GM18498 (cell line): ENCODE measurements at regions not wholly inside any gene's neighbourhood (a gene's known extent, or its start where the extent isn't known, plus 50 kb on each side); places are given as distances from the start of the nearest gene placed in this dataset.
A peak's percentile ranks its signal among the peaks of the same experiment; 100 is the strongest.

ENCODE experiments used
- ATAC-seq: cut with Tn5 transposase; IDR thresholded peaks from one replicate; pipeline ENCODE4 v1.9.1; 2021; ENCODE audit warnings: mild to moderate bottlenecking, moderate library complexity; ENCODE audit not compliant: unreplicated experiment

GRCh38 chr5:82384034-82384750, 106.0 kb upstream of the RPS23 start:
- no peak for ATAC-seq

DNA sequence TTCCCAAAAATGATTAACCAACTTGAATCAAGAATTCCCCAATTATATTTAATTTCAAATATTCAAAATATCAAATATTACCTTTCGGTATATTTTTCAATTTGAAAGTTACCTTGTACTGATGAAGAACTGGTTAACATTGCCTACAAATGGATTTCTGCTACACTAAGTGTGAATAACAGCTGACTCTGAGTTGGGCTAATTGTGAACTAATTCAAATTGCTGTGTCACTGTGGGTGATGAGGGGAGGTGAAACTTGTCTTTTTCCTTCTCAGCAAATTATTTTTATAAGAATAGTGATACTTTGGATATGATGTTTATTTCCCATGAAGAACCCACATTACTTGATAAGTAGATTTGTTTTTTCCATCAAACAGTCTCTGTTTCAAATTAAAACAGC, 103.4 kb upstream of the RPS23 start:
- ATAC-seq = no peak

DNA sequence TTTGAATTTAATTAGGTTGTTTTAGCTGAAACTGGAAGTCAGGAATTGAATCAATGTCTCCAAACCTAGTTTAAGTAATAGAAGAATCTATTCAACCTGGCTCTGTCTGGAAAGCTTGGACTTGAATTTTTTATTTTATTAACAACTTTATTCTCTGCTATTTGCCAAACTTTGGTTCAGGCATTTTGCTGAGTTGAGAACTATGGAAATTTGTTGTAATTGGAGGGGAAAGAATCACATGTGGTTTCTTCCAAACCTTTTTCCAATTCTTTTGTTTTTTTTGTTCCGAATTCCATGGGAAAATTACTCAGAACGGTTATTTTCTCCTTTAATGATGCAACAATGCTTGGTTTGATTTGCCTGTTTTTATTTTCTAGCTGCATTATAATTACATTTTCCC, 98.2 kb upstream of the RPS23 start:
- ATAC-seq = no peak

DNA sequence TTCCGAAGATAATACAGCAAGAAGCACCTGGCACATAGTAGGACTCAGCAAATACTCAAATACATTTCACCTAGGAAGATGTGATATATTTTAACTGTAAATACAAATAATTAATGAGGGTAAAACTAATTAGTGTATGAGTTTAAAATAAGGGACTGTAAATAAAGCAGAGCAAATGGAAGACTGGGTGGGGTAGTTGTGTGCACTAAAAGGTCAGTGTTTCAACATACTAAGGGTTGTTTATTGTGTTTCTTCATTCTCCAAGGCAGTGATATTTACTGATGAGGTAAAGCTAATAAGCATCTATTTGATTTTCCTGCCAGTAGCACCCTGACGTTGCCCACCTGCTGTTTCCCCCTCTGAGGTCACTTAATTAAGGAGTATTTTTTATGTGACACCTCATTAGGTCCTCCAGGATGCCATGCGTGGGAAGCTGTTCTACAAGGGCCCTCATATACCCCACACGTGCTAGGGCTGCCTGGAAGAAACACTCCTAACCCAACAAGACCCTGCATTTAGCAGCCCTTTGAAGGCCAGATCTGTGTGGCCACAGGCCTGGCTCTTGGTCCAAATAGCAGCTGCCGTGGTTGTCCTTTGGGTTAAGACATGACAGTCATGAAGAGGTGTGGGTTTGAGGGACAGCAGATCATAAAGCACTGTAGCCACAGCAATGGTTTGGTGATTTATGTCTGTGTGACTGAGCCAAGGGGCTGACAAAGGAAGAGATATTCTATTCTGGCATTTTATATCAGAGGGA, 97.5 kb upstream of the RPS23 start:
- no peak for ATAC-seq

GRCh38 chr5:82374637-82375036, 96.5 kb upstream of the RPS23 start:
- ATAC-seq = no peak

GRCh38 chr5:82367930-82368329, 89.8 kb upstream of the RPS23 start:
- ATAC-seq = no peak

GRCh38 chr5:82365744-82366228, 87.6 kb upstream of the RPS23 start:
- ATAC-seq = no peak

DNA sequence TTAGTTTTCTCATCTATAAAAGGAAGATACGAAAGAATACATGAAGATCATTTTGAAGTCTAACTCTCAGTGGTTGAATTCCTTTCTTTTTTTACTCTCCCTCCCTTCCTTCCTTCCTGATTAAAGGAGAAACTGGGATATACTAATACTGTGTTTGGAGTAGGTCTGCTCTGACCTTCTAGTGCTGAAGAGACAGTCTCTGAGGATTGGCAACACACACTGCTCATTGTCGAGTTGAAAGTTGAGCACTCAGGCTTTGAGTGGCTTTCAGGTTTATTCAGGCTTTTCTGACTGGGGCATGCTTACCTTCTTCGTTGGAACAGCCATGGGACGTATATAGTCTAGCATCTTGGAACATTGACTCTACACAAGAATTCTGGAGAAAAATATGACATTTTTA, 86.9 kb upstream of the RPS23 start:
- ATAC-seq = no peak

GRCh38 chr5:82364497-82364896, 86.3 kb upstream of the RPS23 start:
- ATAC-seq = no peak

DNA sequence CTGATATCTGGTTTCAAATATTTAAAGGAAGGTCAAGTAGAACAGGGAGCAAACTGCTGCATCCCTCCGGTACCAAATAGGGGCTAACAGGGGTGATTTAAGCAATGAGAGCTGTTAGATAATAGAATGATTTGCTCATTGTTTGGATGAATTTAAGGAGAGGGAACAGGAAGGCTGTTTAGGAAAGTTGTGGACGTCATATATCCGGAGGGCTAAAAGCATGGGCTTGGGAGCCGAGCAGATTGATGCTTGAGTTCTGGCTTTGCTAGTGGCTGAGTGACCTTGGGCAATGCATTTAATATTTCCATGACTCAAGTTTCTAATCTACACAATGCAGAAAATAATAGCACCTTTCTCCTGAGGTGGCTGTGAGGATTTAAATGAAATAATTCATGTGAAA, 85.4 kb upstream of the RPS23 start:
- no peak for ATAC-seq

- no peak for ATAC-seq
These were observed 84.5 kb upstream of the RPS23 start for GRCh38 chr5:82362636-82363035.

GRCh38 chr5:82360022-82360421, 81.9 kb upstream of the RPS23 start:
- ATAC-seq = no peak

DNA sequence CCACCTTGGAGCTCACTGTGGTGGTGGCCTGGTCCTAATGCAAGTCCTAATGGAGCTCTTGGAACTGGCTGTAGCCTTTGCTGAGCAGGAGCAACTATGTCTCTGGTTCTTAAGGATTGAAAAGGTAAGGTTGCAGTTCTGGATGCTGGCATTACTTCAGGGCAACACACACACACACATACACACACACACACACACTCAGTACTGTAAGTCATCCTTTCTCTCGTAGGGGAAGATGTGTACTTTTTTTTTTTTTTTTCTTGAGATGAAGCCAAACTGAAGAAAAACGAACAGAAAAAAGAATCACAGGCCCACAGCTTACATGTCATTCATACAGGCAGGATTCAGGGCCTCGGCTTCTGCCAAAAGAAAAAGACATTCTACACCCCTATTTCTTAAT, 81.1 kb upstream of the RPS23 start:
- ATAC-seq = no peak

- ATAC-seq = no peak
These were observed 80.3 kb upstream of the RPS23 start for GRCh38 chr5:82358457-82358856.

DNA sequence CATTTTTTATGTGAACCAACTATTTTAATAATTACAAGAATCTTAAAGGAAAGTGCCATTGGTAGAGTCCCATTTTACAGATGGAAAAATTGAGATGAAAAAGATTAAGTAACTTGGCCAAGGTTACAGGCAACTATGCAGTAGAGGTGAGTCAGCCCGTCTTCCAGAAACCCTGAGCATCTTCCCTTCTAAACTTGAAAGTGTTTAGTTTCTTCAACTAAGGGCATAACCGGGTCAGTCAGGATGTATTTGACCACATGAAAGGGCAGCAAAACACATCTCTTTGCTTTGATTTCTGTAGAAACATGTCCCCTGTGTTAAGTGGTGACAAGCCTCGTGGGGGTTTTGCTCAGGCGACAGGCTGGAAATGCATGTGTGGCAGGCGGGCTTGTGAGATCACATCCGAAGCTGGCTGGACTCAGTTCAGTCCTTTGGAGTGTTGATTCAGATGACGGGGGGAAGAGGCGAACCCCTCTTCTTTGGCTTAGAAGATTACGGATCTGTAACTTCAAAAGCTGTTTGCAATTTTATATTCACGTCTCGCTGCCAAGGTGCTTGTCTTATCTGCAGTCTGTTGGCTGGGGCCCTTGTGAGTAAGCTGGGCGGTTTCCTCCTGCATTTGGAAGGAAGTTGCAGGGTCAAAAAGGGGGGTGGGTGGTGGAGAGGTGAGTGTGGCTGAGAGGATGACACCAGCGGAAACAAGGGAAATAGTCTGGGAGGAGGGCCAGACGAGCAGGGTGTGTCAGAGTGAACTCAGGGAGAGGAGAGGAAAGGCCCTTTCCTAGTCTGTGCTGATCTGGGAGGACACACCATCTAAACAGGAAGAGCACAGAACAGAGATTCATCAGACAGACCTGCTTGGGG, 78.9 kb upstream of the RPS23 start:
- ATAC-seq = peak; percentile 56

GRCh38 chr5:82356021-82356420, 77.9 kb upstream of the RPS23 start:
- no peak for ATAC-seq

GRCh38 chr5:82355496-82355895, 77.3 kb upstream of the RPS23 start:
- no peak for ATAC-seq

DNA sequence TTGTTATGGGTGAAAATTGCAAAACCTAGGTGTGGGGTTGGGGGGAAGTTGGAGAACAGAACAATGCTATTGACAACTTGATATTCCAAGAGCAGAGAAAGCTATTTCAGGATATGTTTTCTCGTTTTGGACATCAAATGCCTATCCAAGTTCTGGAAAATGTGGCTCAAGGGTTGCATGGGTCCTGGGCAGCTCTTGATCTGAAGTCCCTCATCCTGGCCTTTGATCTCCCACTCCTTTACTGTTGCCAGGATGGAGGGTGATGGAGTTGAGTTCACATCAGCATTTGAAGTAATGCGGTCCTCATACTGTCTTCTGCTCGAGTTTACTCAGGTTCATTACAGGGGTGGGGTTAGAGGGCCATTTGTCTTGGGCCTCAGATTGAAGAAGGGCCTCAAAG, 76.9 kb upstream of the RPS23 start:
- ATAC-seq = no peak

GRCh38 chr5:82354543-82354942, 76.4 kb upstream of the RPS23 start:
- ATAC-seq = no peak

- ATAC-seq = no peak
These were observed 75.4 kb upstream of the RPS23 start for GRCh38 chr5:82353522-82353921.

DNA sequence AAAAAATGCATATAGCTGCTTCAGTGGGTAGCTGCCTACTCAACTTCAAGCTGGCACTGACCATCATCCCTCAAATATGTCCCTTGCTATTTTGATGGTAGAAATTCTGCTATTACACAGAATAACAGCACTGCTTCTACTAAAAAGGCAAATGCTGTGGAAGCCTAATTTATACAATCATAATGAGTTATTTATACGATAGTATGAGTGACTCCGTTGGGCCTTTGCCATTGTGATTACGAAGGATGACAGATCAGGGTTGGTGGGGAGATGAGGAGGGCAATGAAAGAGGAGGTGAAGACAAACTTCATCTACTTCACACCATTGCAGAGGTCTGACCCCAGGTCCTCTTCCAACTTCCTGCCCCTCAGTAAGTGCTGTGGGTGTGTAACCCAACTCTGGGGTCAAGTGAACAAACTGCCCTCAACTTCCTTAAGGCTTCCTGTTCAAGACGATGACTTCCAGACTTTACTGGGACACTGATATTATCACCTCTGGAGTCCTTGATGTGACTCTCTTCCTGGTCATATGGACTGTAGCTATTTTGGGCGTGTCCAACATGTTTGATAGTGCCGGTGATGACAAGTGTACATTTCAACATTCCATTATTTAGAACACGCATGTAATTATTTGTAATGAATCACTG, 74.1 kb upstream of the RPS23 start:
- ATAC-seq = no peak
